ENCODE measurements at regions not wholly inside any gene's neighbourhood (a gene's known extent, or its start where the extent isn't known, plus 50 kb on each side); places are given as distances from the start of the nearest gene placed in this dataset.

DNA sequence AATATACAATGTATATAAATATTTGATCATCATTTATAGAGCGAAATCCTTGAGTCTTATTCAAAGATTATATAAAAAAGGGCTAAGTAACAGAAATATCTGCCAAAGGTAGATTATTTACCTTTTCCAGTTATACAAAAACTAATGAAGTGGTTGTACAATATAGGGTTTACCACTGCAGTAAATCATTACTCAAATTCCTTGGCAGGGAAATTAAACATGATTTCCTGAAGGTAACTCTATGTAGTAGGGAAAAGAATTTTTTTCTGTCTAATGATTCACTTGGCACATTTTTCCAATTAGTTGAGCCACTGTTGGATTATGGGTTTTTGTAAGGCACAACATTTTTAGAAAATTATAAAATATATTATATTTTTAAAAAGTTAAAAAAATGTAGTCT lies 129.6 kb downstream of the NR2F2 start (continued):
- no peak for TF ChIP-seq HNRNPH1 (optimal IDR thresholded peaks at IDR 0.05; ENCODE audit: low read depth, low read length)

GRCh38 chr15:96462768-96463750 lies 132.6 kb downstream of the NR2F2 start:
- FAIRE-seq, result no peak
- WGBS (ENCODE audit: low lambda C conversion rate), result 35% methylated on average over 21 of the region's 21 CpGs
- intact Hi-C loops (cut with micrococcal nuclease; ENCODE audit: unreplicated experiment), result no loop called here
- Histone ChIP-seq H3K4me3 (replicated peaks in 1 of 3; ENCODE audit: insufficient read depth in 1 of 3, low read depth in 2 of 3, low read length in 3 of 3) (no peak overlapping the region), H3K36me3 (replicated peaks in 1 of 2; ENCODE audit: control insufficient read depth in 1 of 2, insufficient read depth in 2 of 2, low read length in 2 of 2) (no peaks in the 10 kb centered on the region), H3K9me3 (ENCODE audit: low read length) (no peaks in the 10 kb centered on the region), H4K20me1 (ENCODE audit: insufficient read depth, low read length) (no peaks in the 10 kb centered on the region), H3K79me2 (ENCODE audit: insufficient read depth, low read length) (no peaks in the 10 kb centered on the region), H3K9ac (ENCODE audit: insufficient read depth, low read depth, low read length) (no peak overlapping the region), H2AFZ (ENCODE audit: low read length) (no peak overlapping the region), H3K27ac (ENCODE audit: extremely low read length, insufficient read depth, low read length) (no peak overlapping the region), H3K4me2 (ENCODE audit: low read depth, low read length) (no peak overlapping the region), H3K4me1 (ENCODE audit: insufficient read depth, low read length) (no peaks in the 10 kb centered on the region), H3K27me3 (ENCODE audit: control insufficient read depth in 1 of 2, insufficient read depth in 2 of 2, low read length in 2 of 2) (peaks cover 0 to 5% of the 10 kb centered on the region in 2 experiments; a peak in 2 of 5 replicates)
- DNase-seq (ENCODE audit: low spot score), result no peak
- ChIA-PET POLR2A (no interaction called here), CTCF (ENCODE audit: low intra/inter-chr PET ratio, low total read pairs) (no interaction called here)
- in situ Hi-C loops (cut with HindIII; ENCODE audit: extremely low pct_ligation_motif_present, low pct_unique_long_range_greater_than_20kb), result no loop called here
- TF ChIP-seq STAG1 (CRISPR knock-in tag; IDR thresholded peaks at IDR 0.05), result 0 out of 2 replicates have a peak, but pooled peaks have one; percentile 5
- TF ChIP-seq MEF2D (CRISPR knock-in tag; IDR thresholded peaks at IDR 0.05), result no peak
- ATAC-seq, result no peak
- BruUV-seq (replicated peaks), result no TSS peak

DNA sequence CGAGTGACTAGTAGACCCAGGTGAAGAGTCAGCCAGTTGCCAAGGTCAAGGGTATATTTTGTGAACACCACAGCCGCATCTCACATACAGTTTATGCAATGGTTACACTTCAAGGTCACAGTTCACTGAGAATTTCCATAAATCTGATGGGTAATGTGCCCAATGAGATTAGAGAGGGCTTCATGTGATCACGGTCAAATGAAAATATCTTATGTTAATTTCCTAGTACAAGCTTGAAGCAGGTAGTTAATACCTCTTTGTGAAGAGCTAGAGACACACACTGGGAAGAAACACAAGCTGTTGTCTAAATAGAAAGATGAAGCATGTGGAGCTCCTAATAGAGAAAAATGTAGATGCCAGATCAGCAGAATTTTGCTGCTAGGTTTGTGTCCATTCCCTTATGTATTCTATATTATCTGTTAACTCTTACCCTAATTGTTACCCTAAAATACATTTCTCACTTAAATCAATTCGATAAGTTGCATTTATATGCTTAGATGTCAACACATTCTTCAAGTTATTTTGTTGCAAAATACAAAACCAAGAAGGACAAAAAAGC lies 136.0 kb downstream of the NR2F2 start:
- CTCF ChIA-PET (ENCODE audit: low intra/inter-chr PET ratio, low total read pairs), result no interaction called here
- 6% methylated on average over 4 of the region's 4 CpGs for WGBS (ENCODE audit: low lambda C conversion rate)
- TF ChIP-seq KDM5B (CRISPR knock-in tag; IDR thresholded peaks at IDR 0.05; ENCODE audit: borderline replicate concordance), result no peak
- TF ChIP-seq ZNF136 (CRISPR knock-in tag; IDR thresholded peaks at IDR 0.05; ENCODE audit: low read depth), result no peak
- no peak for TF ChIP-seq ZNF276 (CRISPR knock-in tag; IDR thresholded peaks at IDR 0.05; ENCODE audit: low read depth)
- no peak for TF ChIP-seq GZF1 (CRISPR knock-in tag; IDR thresholded peaks at IDR 0.05)
- TF ChIP-seq TFAP4 (IDR thresholded peaks at IDR 0.05; ENCODE audit: borderline replicate concordance, low read depth), result no peak
- no peak for TF ChIP-seq REXO4 (CRISPR knock-in tag; IDR thresholded peaks at IDR 0.05; ENCODE audit: borderline replicate concordance)
- TF ChIP-seq MTF2 (CRISPR knock-in tag; IDR thresholded peaks at IDR 0.05; ENCODE audit: borderline replicate concordance), result no peak
- TF ChIP-seq ZFP36L1 (CRISPR knock-in tag; IDR thresholded peaks at IDR 0.05), result no peak
- TF ChIP-seq MAFF (IDR thresholded peaks at IDR 0.05; ENCODE audit: low read depth, low read length), result peak; percentile 53
- TF ChIP-seq ZNF124 (CRISPR knock-in tag; IDR thresholded peaks at IDR 0.05), result no peak

More for the DNA sequence above, 136.0 kb downstream of the NR2F2 start:
- Histone ChIP-seq H3K4me2 (ENCODE audit: low read depth, low read length) (no peak overlapping the region), H2AFZ (ENCODE audit: low read length) (no peak overlapping the region), H3K4me1 (ENCODE audit: insufficient read depth, low read length) (no peaks in the 10 kb centered on the region), H3K36me3 (replicated peaks in 1 of 2; ENCODE audit: control insufficient read depth in 1 of 2, insufficient read depth in 2 of 2, low read length in 2 of 2) (no peaks in the 10 kb centered on the region), H3K9ac (ENCODE audit: insufficient read depth, low read depth, low read length) (no peak overlapping the region), H3K27ac (ENCODE audit: extremely low read length, insufficient read depth, low read length) (no peak overlapping the region), H3K9me3 (ENCODE audit: low read length) (no peaks in the 10 kb centered on the region), H3K4me3 (replicated peaks in 1 of 3; ENCODE audit: insufficient read depth in 1 of 3, low read depth in 2 of 3, low read length in 3 of 3) (no peak overlapping the region), H4K20me1 (ENCODE audit: insufficient read depth, low read length) (no peaks in the 10 kb centered on the region), H3K79me2 (ENCODE audit: insufficient read depth, low read length) (no peaks in the 10 kb centered on the region), H3K27me3 (ENCODE audit: control insufficient read depth in 1 of 2, insufficient read depth in 2 of 2, low read length in 2 of 2) (peaks cover 1 to 14% of the 10 kb centered on the region in 2 experiments; a peak in 2 of 5 replicates)
- ATAC-seq (no peak), DNase-seq (ENCODE audit: low spot score) (no peak), FAIRE-seq (no peak)
- no TSS peak for BruUV-seq (replicated peaks)
- POLR2A ChIA-PET, result no interaction called here
- intact Hi-C loops (cut with micrococcal nuclease; ENCODE audit: unreplicated experiment) (no loop called here), in situ Hi-C loops (cut with HindIII; ENCODE audit: extremely low pct_ligation_motif_present, low pct_unique_long_range_greater_than_20kb) (no loop called here)

Measured in HepG2 (cell line).